Hepatocyte (in vitro differentiated cells): ENCODE measurements at regions not wholly inside any gene's neighbourhood (a gene's known extent, or its start where the extent isn't known, plus 50 kb on each side); places are given as distances from the start of the nearest gene placed in this dataset.

Source experiments
- DNase-seq: peaks from one replicate; pipeline ENCODE4 v3.0.0-alpha.2; 2016; ENCODE audit warnings: low spot score
- H2AFZ ChIP-seq: fragments of 200-600 bp; sonication (generic); 2 replicates; pipeline ENCODE4 v1.6.0; 2016; ENCODE audit warnings: antibody characterized with exemption, mild to moderate bottlenecking
- H3K27ac ChIP-seq: fragments of 200-600 bp; sonication (generic); 2 replicates; pipeline ENCODE4 v1.5.1; 2016; ENCODE audit warnings: mild to moderate bottlenecking
- H3K27me3 ChIP-seq: fragments of 200-600 bp; sonication (generic); 2 replicates; pipeline ENCODE4 v1.6.1; 2016
- H3K36me3 ChIP-seq: fragments of 200-600 bp; sonication (generic); replicated peaks from 2 replicates; pipeline ENCODE4 v1.5.1; 2016; ENCODE audit warnings: low read depth; ENCODE audit not compliant: insufficient read depth
- H3K4me1 ChIP-seq: fragments of 200-600 bp; sonication (generic); 2 replicates; pipeline ENCODE4 v1.5.1; 2016; ENCODE audit warnings: mild to moderate bottlenecking, moderate library complexity; ENCODE audit not compliant: insufficient read depth
- H3K4me2 ChIP-seq: fragments of 200-600 bp; sonication (generic); 2 replicates; pipeline ENCODE4 v1.6.0; 2016
- H3K4me3 ChIP-seq: fragments of 200-600 bp; sonication (generic); 2 replicates; pipeline ENCODE4 v1.5.1; 2016; ENCODE audit warnings: mild to moderate bottlenecking
- H3K79me2 ChIP-seq: fragments of 200-600 bp; sonication (generic); 2 replicates; pipeline ENCODE4 v1.6.0; 2017; ENCODE audit warnings: mild to moderate bottlenecking
- H3K9me2 ChIP-seq: fragments of 200-600 bp; sonication (generic); replicated peaks from 2 replicates; pipeline ENCODE4 v1.6.0; 2017; ENCODE audit warnings: mild to moderate bottlenecking; ENCODE audit not compliant: insufficient read depth
- H3K9me3 ChIP-seq: fragments of 200-600 bp; sonication (generic); 2 replicates; pipeline ENCODE4 v1.5.1; 2016; ENCODE audit warnings: low read depth, mild to moderate bottlenecking
- H4K20me1 ChIP-seq: fragments of 200-600 bp; sonication (generic); 2 replicates; pipeline ENCODE4 v1.6.0; 2016; ENCODE audit warnings: mild to moderate bottlenecking; ENCODE audit not compliant: insufficient read depth, poor library complexity, severe bottlenecking
- EZH2 ChIP-seq: fragments of 200-600 bp; sonication (generic); IDR thresholded peaks from 2 replicates; pipeline ENCODE4 v1.6.1; 2016; ENCODE audit warnings: antibody characterized with exemption, mild to moderate bottlenecking, borderline replicate concordance
- EZH2phosphoT487 ChIP-seq: fragments of 200-600 bp; sonication (generic); IDR thresholded peaks from one replicate; pipeline ENCODE4 v1.6.1; 2018; ENCODE audit warnings: antibody characterized with exemption, mild to moderate bottlenecking, low read depth, moderate library complexity; ENCODE audit not compliant: unreplicated experiment, severe bottlenecking
- WGBS: methylation state at CpG from one replicate; pipeline ENCODE4 v1.1.6; 2016; ENCODE audit warnings: low lambda C conversion rate; ENCODE audit errors: missing lambda C conversion rate; 5-methylcytosine and 5-hydroxymethylcytosine counted together
- TF ChIP-seq, protein P1 (sequence below): fragments of 200-600 bp; sonication (generic); IDR thresholded peaks from 2 replicates; pipeline ENCODE4 v1.5.1; 2016; ENCODE audit warnings: antibody characterized with exemption, mild to moderate bottlenecking; ENCODE audit not compliant: poor library complexity

DNA sequence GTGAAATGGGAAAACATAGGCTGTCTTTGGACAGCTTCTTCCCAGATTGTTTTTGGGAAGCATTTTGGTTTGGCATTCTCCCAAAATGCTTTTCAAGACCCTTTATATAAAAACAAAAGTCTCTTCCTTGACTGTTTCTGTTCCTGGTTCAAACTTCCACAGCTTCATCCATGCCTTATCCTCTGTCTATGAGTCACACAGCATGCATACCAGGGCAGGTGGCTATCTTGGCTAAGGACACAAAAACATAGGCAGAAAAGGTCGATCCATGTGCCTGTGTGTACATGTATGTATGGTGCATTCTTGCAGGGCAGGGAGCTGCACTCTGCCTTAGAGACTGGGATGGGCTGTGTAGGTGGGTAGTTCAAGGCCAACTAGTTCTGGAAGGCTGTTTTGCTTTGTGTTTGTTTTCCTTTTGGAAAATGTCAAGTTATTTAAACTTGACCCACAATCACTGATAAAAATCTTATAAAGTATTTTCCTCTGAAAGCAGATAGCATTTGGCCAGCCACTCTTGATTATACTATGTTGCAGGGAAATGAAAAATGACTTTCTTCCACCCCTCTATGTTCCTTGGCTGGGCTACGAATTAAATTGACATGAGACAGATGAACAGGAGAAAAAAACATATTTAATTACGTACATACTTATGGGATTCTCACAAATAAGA, 437.0 kb downstream of the SIPA1L2 start:
- Histone ChIP-seq H3K79me2 (no peaks in the 10 kb centered on the region), H4K20me1 (no peaks in the 10 kb centered on the region), H3K9me2 (no peaks in the 10 kb centered on the region), H3K27ac (peak overlapping the region; percentile 30), H3K4me1 (peaks cover 12% of the 10 kb centered on the region), H3K4me2 (no peak overlapping the region), H3K36me3 (no peaks in the 10 kb centered on the region), H2AFZ (no peak overlapping the region), H3K27me3 (no peaks in the 10 kb centered on the region), H3K4me3 (no peak overlapping the region), H3K9me3 (no peaks in the 10 kb centered on the region)
- peak; percentile 16 for DNase-seq
- WGBS: 81% methylated on average over 3 of the region's 3 CpGs
- TF ChIP-seq, protein P1, sequence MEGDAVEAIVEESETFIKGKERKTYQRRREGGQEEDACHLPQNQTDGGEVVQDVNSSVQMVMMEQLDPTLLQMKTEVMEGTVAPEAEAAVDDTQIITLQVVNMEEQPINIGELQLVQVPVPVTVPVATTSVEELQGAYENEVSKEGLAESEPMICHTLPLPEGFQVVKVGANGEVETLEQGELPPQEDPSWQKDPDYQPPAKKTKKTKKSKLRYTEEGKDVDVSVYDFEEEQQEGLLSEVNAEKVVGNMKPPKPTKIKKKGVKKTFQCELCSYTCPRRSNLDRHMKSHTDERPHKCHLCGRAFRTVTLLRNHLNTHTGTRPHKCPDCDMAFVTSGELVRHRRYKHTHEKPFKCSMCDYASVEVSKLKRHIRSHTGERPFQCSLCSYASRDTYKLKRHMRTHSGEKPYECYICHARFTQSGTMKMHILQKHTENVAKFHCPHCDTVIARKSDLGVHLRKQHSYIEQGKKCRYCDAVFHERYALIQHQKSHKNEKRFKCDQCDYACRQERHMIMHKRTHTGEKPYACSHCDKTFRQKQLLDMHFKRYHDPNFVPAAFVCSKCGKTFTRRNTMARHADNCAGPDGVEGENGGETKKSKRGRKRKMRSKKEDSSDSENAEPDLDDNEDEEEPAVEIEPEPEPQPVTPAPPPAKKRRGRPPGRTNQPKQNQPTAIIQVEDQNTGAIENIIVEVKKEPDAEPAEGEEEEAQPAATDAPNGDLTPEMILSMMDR: no peak
- TF ChIP-seq EZH2phosphoT487: no peak
- no peak for TF ChIP-seq EZH2

DNA sequence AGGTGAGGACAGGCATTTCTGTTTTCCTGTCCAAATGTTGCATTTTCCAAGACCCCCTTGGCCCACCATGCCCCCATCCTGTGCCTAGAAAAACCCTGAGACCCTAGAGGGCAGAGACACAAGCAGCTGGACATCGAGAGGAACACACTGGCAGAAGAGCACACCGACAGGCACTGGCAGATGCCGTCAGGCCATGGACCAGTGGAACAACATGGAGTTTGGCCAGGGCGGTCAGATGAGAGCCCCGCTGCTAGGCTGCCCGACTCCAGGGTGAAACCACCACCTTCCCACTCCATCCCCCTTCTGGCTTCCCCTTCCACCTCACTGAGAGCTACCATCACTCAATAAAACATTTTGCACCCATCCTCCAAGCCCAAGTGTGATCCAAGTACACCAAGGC, 438.4 kb downstream of the SIPA1L2 start:
- TF ChIP-seq EZH2: no peak
- TF ChIP-seq EZH2phosphoT487: no peak
- TF ChIP-seq, protein P1: no peak
- Histone ChIP-seq H3K27ac (no peak overlapping the region), H2AFZ (no peak overlapping the region), H3K9me3 (no peaks in the 10 kb centered on the region), H3K4me3 (no peak overlapping the region), H3K27me3 (no peaks in the 10 kb centered on the region), H3K9me2 (no peaks in the 10 kb centered on the region), H3K4me1 (peaks cover 12% of the 10 kb centered on the region), H4K20me1 (no peaks in the 10 kb centered on the region), H3K79me2 (no peaks in the 10 kb centered on the region), H3K36me3 (no peaks in the 10 kb centered on the region), H3K4me2 (no peak overlapping the region)
- no peak for DNase-seq
- 100% methylated on average over 5 of the region's 6 CpGs for WGBS

- DNase-seq: no peak
- no peak overlapping the region for H3K4me2 ChIP-seq
- 72% methylated on average over 2 of the region's 2 CpGs for WGBS
- H3K36me3 ChIP-seq: no peaks in the 10 kb centered on the region
- H3K4me3 ChIP-seq: no peak overlapping the region
- peaks cover 12% of the 10 kb centered on the region for H3K4me1 ChIP-seq
- no peaks in the 10 kb centered on the region for H3K9me2 ChIP-seq
- TF ChIP-seq, protein P1: no peak
- TF ChIP-seq EZH2 (no peak), EZH2phosphoT487 (no peak)
- no peaks in the 10 kb centered on the region for H4K20me1 ChIP-seq
- no peaks in the 10 kb centered on the region for H3K79me2 ChIP-seq
- no peaks in the 10 kb centered on the region for H3K9me3 ChIP-seq
- H2AFZ ChIP-seq: no peak overlapping the region
- H3K27me3 ChIP-seq: no peaks in the 10 kb centered on the region
- no peak overlapping the region for H3K27ac ChIP-seq
Measured at GRCh38 chr1:232188318-232188717, 441.6 kb downstream of the SIPA1L2 start.
